HepG2 (cell line): ENCODE measurements at regions not wholly inside any gene's neighbourhood (a gene's known extent, or its start where the extent isn't known, plus 50 kb on each side); places are given as distances from the start of the nearest gene placed in this dataset.
A peak's percentile ranks its signal among the peaks of the same experiment; 100 is the strongest.

Experiments
- CCAR2 ChIP-seq: fragments of 200-400 bp; formaldehyde crosslinking; optimal IDR thresholded peaks from 2 replicates; pipeline ENCODE3; 2018; ENCODE audit warnings: low read depth, mild to moderate bottlenecking, low read length, moderate library complexity
- IRF2 ChIP-seq: IDR thresholded peaks from 2 replicates; pipeline ENCODE4 v1.6.1; 2018; ENCODE audit warnings: missing genetic modification reagents, missing compliant biosample characterization
- PAWR ChIP-seq: sonication (generic); formaldehyde crosslinking; IDR thresholded peaks from 2 replicates; pipeline ENCODE4 v1.4.0; 2020; ENCODE audit warnings: missing genetic modification reagents, mild to moderate bottlenecking, borderline replicate concordance
- POLR2G ChIP-seq: fragments of 200-400 bp; formaldehyde crosslinking; IDR thresholded peaks from 2 replicates; pipeline ENCODE4 v1.6.1; 2018; ENCODE audit warnings: mild to moderate bottlenecking, low read depth, low read length, moderate library complexity
- RERE ChIP-seq: IDR thresholded peaks from 2 replicates; pipeline ENCODE4 v1.6.1; 2016; ENCODE audit warnings: low read depth, missing genetic modification reagents, missing compliant biosample characterization
- SIX1 ChIP-seq: sonication (generic); formaldehyde crosslinking; IDR thresholded peaks from 2 replicates; pipeline ENCODE4 v1.4.0; 2020; ENCODE audit warnings: missing genetic modification reagents, borderline replicate concordance
- SP140L ChIP-seq: sonication (generic); formaldehyde crosslinking; IDR thresholded peaks from 2 replicates; pipeline ENCODE4 v1.4.0; 2020; ENCODE audit warnings: missing genetic modification reagents, borderline replicate concordance
- ZFP91 ChIP-seq: sonication (generic); formaldehyde crosslinking; IDR thresholded peaks from 2 replicates; pipeline ENCODE4 v1.9.0; 2022; ENCODE audit warnings: missing genetic modification reagents, mild to moderate bottlenecking, borderline replicate concordance
- ZNF292 ChIP-seq: sonication (generic); formaldehyde crosslinking; IDR thresholded peaks from 2 replicates; pipeline ENCODE4 v1.8.1; 2022; ENCODE audit warnings: mild to moderate bottlenecking, low read depth, missing genetic modification reagents, borderline replicate concordance
- TF ChIP-seq, protein P1 (sequence below): sonication (generic); formaldehyde crosslinking; IDR thresholded peaks from 2 replicates; pipeline ENCODE4 v1.4.0; 2020; ENCODE audit warnings: missing genetic modification reagents
- TF ChIP-seq, protein P2 (sequence below): sonication (generic); formaldehyde crosslinking; IDR thresholded peaks from 2 replicates; pipeline ENCODE4 v1.8.1; 2022; ENCODE audit warnings: low read depth, mild to moderate bottlenecking, missing genetic modification reagents
- TF ChIP-seq, protein P3 (sequence below): sonication (generic); formaldehyde crosslinking; IDR thresholded peaks from 2 replicates; pipeline ENCODE4 v1.4.0; 2020; ENCODE audit warnings: missing genetic modification reagents, mild to moderate bottlenecking, borderline replicate concordance

- TF ChIP-seq, protein P1, sequence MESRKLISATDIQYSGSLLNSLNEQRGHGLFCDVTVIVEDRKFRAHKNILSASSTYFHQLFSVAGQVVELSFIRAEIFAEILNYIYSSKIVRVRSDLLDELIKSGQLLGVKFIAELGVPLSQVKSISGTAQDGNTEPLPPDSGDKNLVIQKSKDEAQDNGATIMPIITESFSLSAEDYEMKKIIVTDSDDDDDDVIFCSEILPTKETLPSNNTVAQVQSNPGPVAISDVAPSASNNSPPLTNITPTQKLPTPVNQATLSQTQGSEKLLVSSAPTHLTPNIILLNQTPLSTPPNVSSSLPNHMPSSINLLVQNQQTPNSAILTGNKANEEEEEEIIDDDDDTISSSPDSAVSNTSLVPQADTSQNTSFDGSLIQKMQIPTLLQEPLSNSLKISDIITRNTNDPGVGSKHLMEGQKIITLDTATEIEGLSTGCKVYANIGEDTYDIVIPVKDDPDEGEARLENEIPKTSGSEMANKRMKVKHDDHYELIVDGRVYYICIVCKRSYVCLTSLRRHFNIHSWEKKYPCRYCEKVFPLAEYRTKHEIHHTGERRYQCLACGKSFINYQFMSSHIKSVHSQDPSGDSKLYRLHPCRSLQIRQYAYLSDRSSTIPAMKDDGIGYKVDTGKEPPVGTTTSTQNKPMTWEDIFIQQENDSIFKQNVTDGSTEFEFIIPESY (CRISPR knock-in tag), result 0 out of 2 replicates have a peak, but pooled peaks have one; percentile 15
- TF ChIP-seq POLR2G, result peak; percentile 85
- no peak for TF ChIP-seq SIX1 (CRISPR knock-in tag)
- peak; percentile 63; the same call in 1 of the 2 replicates for TF ChIP-seq ZFP91 (CRISPR knock-in tag)
- no peak for TF ChIP-seq PAWR (CRISPR knock-in tag)
- TF ChIP-seq CCAR2, result no peak
- TF ChIP-seq, protein P2, sequence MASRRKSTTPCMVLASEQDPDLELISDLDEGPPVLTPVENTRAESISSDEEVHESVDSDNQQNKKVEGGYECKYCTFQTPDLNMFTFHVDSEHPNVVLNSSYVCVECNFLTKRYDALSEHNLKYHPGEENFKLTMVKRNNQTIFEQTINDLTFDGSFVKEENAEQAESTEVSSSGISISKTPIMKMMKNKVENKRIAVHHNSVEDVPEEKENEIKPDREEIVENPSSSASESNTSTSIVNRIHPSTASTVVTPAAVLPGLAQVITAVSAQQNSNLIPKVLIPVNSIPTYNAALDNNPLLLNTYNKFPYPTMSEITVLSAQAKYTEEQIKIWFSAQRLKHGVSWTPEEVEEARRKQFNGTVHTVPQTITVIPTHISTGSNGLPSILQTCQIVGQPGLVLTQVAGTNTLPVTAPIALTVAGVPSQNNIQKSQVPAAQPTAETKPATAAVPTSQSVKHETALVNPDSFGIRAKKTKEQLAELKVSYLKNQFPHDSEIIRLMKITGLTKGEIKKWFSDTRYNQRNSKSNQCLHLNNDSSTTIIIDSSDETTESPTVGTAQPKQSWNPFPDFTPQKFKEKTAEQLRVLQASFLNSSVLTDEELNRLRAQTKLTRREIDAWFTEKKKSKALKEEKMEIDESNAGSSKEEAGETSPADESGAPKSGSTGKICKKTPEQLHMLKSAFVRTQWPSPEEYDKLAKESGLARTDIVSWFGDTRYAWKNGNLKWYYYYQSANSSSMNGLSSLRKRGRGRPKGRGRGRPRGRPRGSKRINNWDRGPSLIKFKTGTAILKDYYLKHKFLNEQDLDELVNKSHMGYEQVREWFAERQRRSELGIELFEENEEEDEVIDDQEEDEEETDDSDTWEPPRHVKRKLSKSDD (CRISPR knock-in tag), result peak; percentile 68; the same call in 1 of the 2 replicates
- TF ChIP-seq ZNF292 (CRISPR knock-in tag), result peak; percentile 67; the same call in 1 of the 2 replicates
- TF ChIP-seq, protein P3, sequence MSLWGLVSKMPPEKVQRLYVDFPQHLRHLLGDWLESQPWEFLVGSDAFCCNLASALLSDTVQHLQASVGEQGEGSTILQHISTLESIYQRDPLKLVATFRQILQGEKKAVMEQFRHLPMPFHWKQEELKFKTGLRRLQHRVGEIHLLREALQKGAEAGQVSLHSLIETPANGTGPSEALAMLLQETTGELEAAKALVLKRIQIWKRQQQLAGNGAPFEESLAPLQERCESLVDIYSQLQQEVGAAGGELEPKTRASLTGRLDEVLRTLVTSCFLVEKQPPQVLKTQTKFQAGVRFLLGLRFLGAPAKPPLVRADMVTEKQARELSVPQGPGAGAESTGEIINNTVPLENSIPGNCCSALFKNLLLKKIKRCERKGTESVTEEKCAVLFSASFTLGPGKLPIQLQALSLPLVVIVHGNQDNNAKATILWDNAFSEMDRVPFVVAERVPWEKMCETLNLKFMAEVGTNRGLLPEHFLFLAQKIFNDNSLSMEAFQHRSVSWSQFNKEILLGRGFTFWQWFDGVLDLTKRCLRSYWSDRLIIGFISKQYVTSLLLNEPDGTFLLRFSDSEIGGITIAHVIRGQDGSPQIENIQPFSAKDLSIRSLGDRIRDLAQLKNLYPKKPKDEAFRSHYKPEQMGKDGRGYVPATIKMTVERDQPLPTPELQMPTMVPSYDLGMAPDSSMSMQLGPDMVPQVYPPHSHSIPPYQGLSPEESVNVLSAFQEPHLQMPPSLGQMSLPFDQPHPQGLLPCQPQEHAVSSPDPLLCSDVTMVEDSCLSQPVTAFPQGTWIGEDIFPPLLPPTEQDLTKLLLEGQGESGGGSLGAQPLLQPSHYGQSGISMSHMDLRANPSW (CRISPR knock-in tag), result no peak
- peak; percentile 33; the same call in 1 of the 2 replicates for TF ChIP-seq IRF2 (CRISPR knock-in tag)
- TF ChIP-seq SP140L (CRISPR knock-in tag), result no peak
- no peak for TF ChIP-seq RERE (CRISPR knock-in tag)
These were observed 94.0 kb upstream of the ZMIZ1 start (continued) for GRCh38 chr10:78974617-78975317.
